NCI-H1417 (cell line): ENCODE measurements at regions not wholly inside any gene's neighbourhood (a gene's known extent, or its start where the extent isn't known, plus 50 kb on each side); places are given as distances from the start of the nearest gene placed in this dataset.
"Not testable (repeated sequence)": the region's sequence is repeated elsewhere in the genome, so short reads cannot be mapped to it uniquely, and the experiment has no call there.

Experiments used
- DNase-seq, 3 experiments: peaks; one replicate each; lab custom pipeline; 2025; lab: John Stamatoyannopoulos, UW

- no peak for DNase-seq
Measured at GRCh38 chr13:109940637-109941036, 154.3 kb upstream of the IRS2 start.

- DNase-seq: no peak
Measured at GRCh38 chr13:109939838-109940237, 153.5 kb upstream of the IRS2 start.

GRCh38 chr13:109939180-109939579 is 152.8 kb upstream of the IRS2 start:
- DNase-seq: no peak

DNA sequence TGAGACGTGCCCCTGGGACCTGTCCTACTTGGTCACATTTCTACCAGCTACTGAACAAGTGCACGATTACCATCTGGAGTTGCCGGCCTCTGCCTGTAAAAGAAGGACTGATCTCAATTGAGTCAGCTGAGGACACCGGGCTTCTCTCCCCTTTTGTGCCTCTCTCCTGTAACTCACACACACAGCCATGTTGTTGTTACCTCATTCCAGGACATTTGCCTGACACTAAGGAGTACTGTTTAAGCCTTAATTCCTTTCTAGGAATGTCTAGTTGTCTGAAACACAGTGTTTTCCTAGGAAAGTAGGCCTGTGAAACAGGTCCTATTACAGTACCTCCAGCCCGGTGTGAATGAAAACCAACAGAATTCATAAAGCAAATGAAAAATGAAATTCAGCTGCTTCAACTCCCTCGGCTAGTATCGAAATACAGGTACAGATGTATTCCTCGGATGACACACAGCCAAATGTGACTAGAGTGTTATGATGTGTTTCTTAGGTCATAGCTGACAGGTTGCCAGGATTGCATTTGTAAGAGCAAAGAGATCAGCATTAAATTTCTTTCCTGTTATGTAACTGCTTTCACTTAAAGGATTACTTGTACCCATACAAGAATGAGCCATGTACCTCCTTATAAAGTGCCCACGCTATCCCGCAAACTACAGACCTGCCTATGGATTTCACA is 152.0 kb upstream of the IRS2 start:
- DNase-seq: no peak

DNA sequence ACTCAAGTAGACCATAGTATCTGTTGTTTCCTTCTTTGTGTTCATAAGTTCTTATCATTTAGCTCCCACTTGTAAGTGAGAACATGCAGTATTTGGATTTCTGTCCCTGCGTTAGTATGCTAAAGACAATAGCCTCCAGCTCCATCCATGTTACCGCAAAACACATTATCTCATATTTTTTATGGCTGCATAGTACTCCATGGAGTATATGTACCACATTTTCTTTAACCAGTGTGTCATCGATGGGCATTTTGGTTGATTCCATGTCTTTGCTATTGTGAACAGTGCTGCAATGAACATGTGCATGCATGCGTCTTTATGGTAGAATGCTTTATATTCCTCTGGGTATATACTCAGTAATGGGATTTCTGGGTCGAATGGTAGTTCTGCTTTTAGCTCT is 148.1 kb upstream of the IRS2 start:
- not testable (repeated sequence) for DNase-seq

DNA sequence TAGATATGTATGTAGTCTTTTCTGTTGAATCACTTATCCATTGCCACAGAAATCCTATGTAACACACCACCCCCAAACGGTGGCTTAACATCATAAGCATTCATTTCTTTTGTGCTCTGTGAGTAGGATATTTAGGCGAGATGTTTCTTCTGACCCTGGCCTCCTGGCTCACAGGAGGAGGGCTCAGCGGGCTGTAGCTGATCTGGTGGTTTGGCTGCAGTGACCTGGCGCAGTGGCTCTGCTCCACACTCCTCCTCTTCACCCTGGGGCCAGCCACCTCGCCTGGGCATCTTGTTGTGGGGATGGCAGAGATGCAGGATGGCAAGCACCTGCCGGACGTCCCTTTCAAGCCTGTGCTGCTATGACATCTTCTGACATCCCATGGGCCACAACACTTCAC is 147.1 kb upstream of the IRS2 start:
- no peak for DNase-seq

DNA sequence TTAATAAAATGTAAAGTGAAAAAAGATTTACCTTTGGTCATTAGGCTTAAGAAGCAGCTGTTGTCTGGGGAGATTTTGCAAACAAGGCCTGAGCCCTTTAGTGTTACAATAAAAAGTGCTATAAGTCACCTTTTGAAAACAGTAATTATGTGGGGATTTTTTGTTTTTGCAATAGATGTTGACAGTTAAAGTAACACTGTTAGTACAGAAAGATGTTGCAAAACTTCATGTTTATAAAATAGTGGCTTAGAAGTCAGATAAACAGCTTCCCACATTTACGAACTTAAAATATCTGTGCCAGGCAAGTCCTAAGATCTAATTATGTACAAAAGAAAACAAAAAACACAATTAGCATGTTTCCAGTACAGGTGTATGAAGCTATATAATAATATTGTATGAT is 138.0 kb upstream of the IRS2 start:
- peak in 1 of 3 experiments; percentile 38 for DNase-seq

DNA sequence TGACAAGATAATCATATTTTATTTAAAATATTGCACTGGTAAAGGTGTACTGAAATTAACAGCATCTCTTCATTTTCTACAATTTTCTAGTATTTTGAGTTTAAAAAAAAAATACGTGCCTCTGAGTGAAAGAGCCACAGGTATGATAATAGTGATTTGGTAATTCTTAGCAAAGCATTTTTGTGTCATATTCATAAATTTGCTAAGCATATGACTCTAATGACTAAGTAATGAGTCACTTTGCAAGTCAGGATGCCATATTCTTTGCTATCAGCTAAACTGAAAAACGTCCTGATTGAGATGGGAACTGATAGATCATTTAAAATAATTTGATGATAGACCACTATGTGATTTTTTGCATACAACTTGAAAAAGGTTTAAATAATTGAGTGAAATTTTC is 136.1 kb upstream of the IRS2 start:
- DNase-seq: no peak

GRCh38 chr13:109919715-109920375 is 133.5 kb upstream of the IRS2 start:
- DNase-seq: no peak

DNA sequence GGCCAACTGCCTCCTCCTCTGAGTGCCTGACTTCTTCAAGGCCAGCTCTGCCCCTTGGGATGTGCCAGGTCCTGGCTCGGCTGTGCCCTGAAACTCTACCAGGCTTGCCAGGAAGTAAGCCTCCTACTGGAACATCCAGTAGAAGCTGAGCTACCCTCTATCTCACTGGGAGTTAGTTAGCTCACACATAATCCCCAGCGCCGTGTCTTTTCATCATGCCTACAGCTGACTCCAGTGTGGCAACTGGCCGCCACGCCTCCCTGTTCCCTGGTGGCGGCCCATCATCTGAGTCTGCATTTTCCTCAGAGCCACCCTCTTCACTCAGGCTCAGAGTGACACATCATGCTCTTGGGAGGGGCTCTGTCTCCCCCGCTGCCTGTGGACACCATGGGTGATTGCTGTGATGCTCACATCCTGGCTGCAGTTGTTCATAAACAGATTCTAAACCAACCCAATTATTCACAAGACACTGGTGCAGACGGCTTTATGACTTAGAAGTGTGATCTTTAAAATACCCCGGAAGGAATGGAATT is 131.9 kb upstream of the IRS2 start:
- DNase-seq: no peak

DNA sequence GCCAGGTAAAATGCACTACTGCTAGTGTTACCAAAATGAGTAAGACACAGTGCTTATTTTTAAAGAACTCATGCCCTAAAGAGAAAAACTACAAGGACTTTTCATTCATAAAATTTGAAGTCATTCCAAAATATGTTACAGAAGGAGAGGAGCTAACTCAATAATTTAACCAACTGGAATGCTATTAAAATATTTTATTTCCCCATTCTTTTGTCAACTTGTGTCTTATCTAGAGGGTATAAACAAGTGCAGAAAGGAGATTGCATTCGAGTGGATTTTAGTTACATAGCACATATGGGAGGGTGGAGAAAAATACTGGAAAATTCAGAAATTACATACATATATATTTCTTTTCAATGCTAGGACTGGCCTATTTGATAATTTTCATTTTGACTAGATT is 131.0 kb upstream of the IRS2 start:
- no peak for DNase-seq

DNA sequence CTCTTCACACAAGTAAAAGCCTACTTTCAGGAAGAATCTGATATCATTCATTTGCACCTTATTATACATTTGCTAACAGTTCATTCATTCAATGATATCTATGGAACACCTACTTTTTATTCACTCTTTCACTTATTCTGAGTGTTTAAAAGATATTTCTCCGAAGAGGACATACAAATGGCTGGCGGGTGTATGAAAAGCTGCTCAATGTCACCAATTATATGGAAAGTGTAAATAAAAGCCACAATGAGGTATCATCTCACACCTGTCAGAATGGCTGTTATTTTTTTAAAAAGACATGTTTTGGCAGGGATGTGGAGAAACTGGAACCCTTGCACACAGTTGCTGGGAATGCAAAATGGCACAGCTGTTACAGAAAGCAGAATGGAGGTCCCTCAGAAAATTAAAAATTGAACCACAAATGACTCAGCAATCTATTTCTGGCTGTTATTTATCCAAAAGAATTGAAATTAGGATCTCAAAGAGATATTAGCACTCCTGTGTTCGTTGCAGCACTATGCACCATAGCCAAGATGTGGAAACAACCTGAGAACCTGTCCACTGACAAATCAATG is 127.6 kb upstream of the IRS2 start:
- peak in 1 of 3 experiments; percentile 44 for DNase-seq

- no peak for DNase-seq
Measured at GRCh38 chr13:109913186-109913585, 126.8 kb upstream of the IRS2 start.

DNA sequence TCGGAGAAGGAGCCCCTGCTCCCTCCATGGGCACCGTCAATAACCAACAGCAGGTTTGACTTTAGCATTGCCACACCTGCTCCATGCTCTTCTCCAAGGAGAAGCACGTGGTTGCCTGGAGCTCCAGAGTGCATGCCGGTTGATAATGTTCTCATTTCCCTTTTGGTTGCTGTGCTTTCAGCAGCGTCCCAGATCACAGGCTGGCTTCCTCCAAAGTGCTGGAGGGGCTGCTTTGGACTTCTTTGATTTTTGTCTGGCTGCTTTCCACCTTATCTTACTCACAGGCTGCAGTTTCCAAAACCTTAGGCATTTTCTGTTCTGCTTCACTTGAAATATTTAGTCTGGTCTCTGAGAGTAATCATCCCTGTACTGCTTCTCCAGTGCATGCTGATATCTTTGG is 123.8 kb upstream of the IRS2 start:
- no peak for DNase-seq

- DNase-seq: no peak
Measured at GRCh38 chr13:109906976-109907375, 120.6 kb upstream of the IRS2 start.

- no peak for DNase-seq
Measured at GRCh38 chr13:109904218-109904617, 117.8 kb upstream of the IRS2 start.

GRCh38 chr13:109900741-109901140 is 114.4 kb upstream of the IRS2 start:
- peak in 1 of 3 experiments; percentile 25 for DNase-seq

GRCh38 chr13:109900320-109900719 is 113.9 kb upstream of the IRS2 start:
- DNase-seq: no peak

GRCh38 chr13:109899748-109900147 is 113.4 kb upstream of the IRS2 start:
- DNase-seq: no peak

GRCh38 chr13:109899316-109899715 is 112.9 kb upstream of the IRS2 start:
- DNase-seq: no peak

- DNase-seq: no peak
Measured at GRCh38 chr13:109897988-109898624, 111.7 kb upstream of the IRS2 start.

GRCh38 chr13:109892101-109892500 is 105.7 kb upstream of the IRS2 start:
- DNase-seq: no peak

DNA sequence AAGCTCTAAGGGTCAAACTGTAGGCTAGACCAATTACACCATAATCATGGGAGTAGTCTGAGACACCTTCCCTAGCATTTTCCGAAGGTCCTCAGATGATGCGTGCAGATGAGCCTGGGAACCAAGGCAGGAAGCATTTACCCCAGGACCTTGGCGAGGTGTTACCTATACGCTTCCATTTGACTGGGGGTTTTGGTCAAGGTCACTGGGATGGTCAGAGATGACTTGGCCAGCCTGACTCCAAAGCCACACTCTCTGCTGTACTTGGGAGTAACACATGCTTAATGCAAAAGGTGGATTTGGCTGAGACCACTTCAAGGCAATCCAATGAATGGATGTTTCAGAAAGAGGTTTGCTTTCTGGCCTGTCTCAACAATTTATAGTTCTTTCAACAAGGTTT is 98.9 kb upstream of the IRS2 start:
- no peak for DNase-seq
